ENCODE measurements at regions not wholly inside any gene's neighbourhood (a gene's known extent, or its start where the extent isn't known, plus 50 kb on each side); places are given as distances from the start of the nearest gene placed in this dataset.

GRCh38 chr11:23732026-23732425, 764.8 kb upstream of the LUZP2 start:
- peaks cover 12% of the 10 kb centered on the region for H3K4me1 Mint-ChIP-seq
- no peak overlapping the region for H3K27ac Mint-ChIP-seq
- no peak for DNase-seq (ENCODE audit: low spot score in 2 of 2, unreplicated experiment in 2 of 2)
- H3K9me3 Mint-ChIP-seq = peaks cover 40% of the 10 kb centered on the region
- no peaks in the 10 kb centered on the region for H3K27me3 Mint-ChIP-seq (ENCODE audit: low read depth)
- no peaks in the 10 kb centered on the region for H3K36me3 Mint-ChIP-seq
- no peak overlapping the region for H3K4me3 Mint-ChIP-seq
- no peak for TF ChIP-seq CTCF (IDR thresholded peaks at IDR 0.05; ENCODE audit: unreplicated experiment)

- no peak for DNase-seq (ENCODE audit: low spot score in 2 of 2, unreplicated experiment in 2 of 2)
- Mint-ChIP-seq H3K27me3 (ENCODE audit: low read depth) (no peaks in the 10 kb centered on the region), H3K4me3 (no peak overlapping the region)
Measured at GRCh38 chr11:23746896-23747295, 750.0 kb upstream of the LUZP2 start.

GRCh38 chr11:23749762-23750430, 747.0 kb upstream of the LUZP2 start:
- H3K27ac Mint-ChIP-seq = no peak overlapping the region
- peaks cover 3% of the 10 kb centered on the region for H3K4me1 Mint-ChIP-seq
- H3K27me3 Mint-ChIP-seq (ENCODE audit: low read depth) = no peaks in the 10 kb centered on the region
- no peak for DNase-seq (ENCODE audit: low spot score in 2 of 2, unreplicated experiment in 2 of 2)
- H3K9me3 Mint-ChIP-seq = no peaks in the 10 kb centered on the region
- H3K36me3 Mint-ChIP-seq = no peaks in the 10 kb centered on the region
- H3K4me3 Mint-ChIP-seq = no peak overlapping the region
- TF ChIP-seq CTCF (IDR thresholded peaks at IDR 0.05; ENCODE audit: unreplicated experiment) = no peak

More at GRCh38 chr11:23746896-23747295, 750.0 kb upstream of the LUZP2 start:
- peaks cover 4% of the 10 kb centered on the region for H3K9me3 Mint-ChIP-seq
- peaks cover 3% of the 10 kb centered on the region for H3K4me1 Mint-ChIP-seq
- no peak overlapping the region for H3K27ac Mint-ChIP-seq
- H3K36me3 Mint-ChIP-seq = no peaks in the 10 kb centered on the region
- no peak for TF ChIP-seq CTCF (IDR thresholded peaks at IDR 0.05; ENCODE audit: unreplicated experiment)

- Mint-ChIP-seq H3K4me3 (no peak overlapping the region), H3K27ac (no peak overlapping the region), H3K9me3 (peaks cover 3% of the 10 kb centered on the region), H3K27me3 (ENCODE audit: low read depth) (no peaks in the 10 kb centered on the region), H3K4me1 (peaks cover 3% of the 10 kb centered on the region), H3K36me3 (no peaks in the 10 kb centered on the region)
- no peak for TF ChIP-seq CTCF (IDR thresholded peaks at IDR 0.05; ENCODE audit: unreplicated experiment)
- DNase-seq (ENCODE audit: low spot score in 2 of 2, unreplicated experiment in 2 of 2) = no peak
Measured at GRCh38 chr11:23751280-23751679, 745.6 kb upstream of the LUZP2 start.

GRCh38 chr11:23755076-23755475, 741.8 kb upstream of the LUZP2 start:
- Mint-ChIP-seq H3K9me3 (peaks cover 7% of the 10 kb centered on the region), H3K36me3 (no peaks in the 10 kb centered on the region), H3K4me1 (no peaks in the 10 kb centered on the region), H3K27ac (no peak overlapping the region), H3K27me3 (ENCODE audit: low read depth) (no peaks in the 10 kb centered on the region), H3K4me3 (no peak overlapping the region)
- DNase-seq (ENCODE audit: low spot score in 2 of 2, unreplicated experiment in 2 of 2) = no peak
- no peak for TF ChIP-seq CTCF (IDR thresholded peaks at IDR 0.05; ENCODE audit: unreplicated experiment)

- no peak for DNase-seq (ENCODE audit: low spot score in 2 of 2, unreplicated experiment in 2 of 2)
- Mint-ChIP-seq H3K27me3 (ENCODE audit: low read depth) (no peaks in the 10 kb centered on the region), H3K4me3 (no peak overlapping the region), H3K4me1 (no peaks in the 10 kb centered on the region), H3K27ac (no peak overlapping the region), H3K36me3 (no peaks in the 10 kb centered on the region), H3K9me3 (peaks cover 7% of the 10 kb centered on the region)
- TF ChIP-seq CTCF (IDR thresholded peaks at IDR 0.05; ENCODE audit: unreplicated experiment) = no peak
Measured at GRCh38 chr11:23755769-23756168, 741.1 kb upstream of the LUZP2 start.
